Natural killer cell (primary cell): ENCODE measurements at regions not wholly inside any gene's neighbourhood (a gene's known extent, or its start where the extent isn't known, plus 50 kb on each side); places are given as distances from the start of the nearest gene placed in this dataset.

ENCODE experiments used
- ATAC-seq, 3 donors: fragments of 150-1000 bp in 2 of 3; fragments of 200-7000 bp in 1 of 3; cut with Tn5 transposase; 1 replicate in 1 of 3; 2 replicates in 2 of 3; pipeline ENCODE4 v1.10.0; 2021; ENCODE audit warnings: mild to moderate bottlenecking in 2 of 3, moderate library complexity in 2 of 3
- DNase-seq, 2 donors: peaks; one replicate each; pipeline versions ENCODE4 v3.0.0 to v3.0.0-alpha.2; 2013 to 2021; ENCODE audit warnings: mixed read lengths in 1 of 2
- H3K27ac ChIP-seq: one replicate; pipeline ENCODE4 v1.5.1; 2013; ENCODE audit warnings: mild to moderate bottlenecking, low read length
- H3K27me3 ChIP-seq: one replicate; pipeline ENCODE4 v1.6.1; 2013; ENCODE audit warnings: low read length; ENCODE audit not compliant: control insufficient read depth, insufficient read depth
- H3K36me3 ChIP-seq: one replicate; pipeline ENCODE4 v1.6.1; 2013; ENCODE audit warnings: low read length; ENCODE audit not compliant: control insufficient read depth, insufficient read depth
- H3K4me1 ChIP-seq: one replicate; pipeline ENCODE4 v1.6.1; 2013; ENCODE audit warnings: low read length; ENCODE audit not compliant: control insufficient read depth, insufficient read depth
- H3K4me3 ChIP-seq: one replicate; pipeline ENCODE4 v1.5.1; 2013; ENCODE audit warnings: low read length
- H3K9me3 ChIP-seq: one replicate; pipeline ENCODE4 v1.6.1; 2013; ENCODE audit warnings: low read length; ENCODE audit not compliant: control insufficient read depth, insufficient read depth
- H3K27ac Mint-ChIP-seq, 2 donors: one replicate each; pipeline ENCODE4 v1.8.0; 2022; ENCODE audit warnings: mild to moderate bottlenecking in 2 of 2, mixed read lengths in 2 of 2, moderate library complexity in 1 of 2
- H3K27me3 Mint-ChIP-seq, 2 donors: one replicate each; pipeline ENCODE4 v1.8.0; 2022; ENCODE audit warnings: low read depth in 2 of 2, mixed read lengths in 2 of 2
- H3K36me3 Mint-ChIP-seq: one replicate; pipeline ENCODE4 v1.8.0; 2022; ENCODE audit warnings: mixed read lengths
- H3K4me1 Mint-ChIP-seq, 2 donors: one replicate each; pipeline ENCODE4 v1.8.0; 2022; ENCODE audit warnings: mixed read lengths in 2 of 2
- H3K4me3 Mint-ChIP-seq: one replicate; pipeline ENCODE4 v1.8.0; 2022; ENCODE audit warnings: mild to moderate bottlenecking, moderate library complexity, mixed read lengths
- H3K9me3 Mint-ChIP-seq, 2 donors: one replicate each; pipeline ENCODE4 v1.8.0; 2022; ENCODE audit warnings: mixed read lengths in 2 of 2
- WGBS: methylation state at CpG from one replicate; pipeline ENCODE4 v1.1.7; 2013; ENCODE audit warnings: missing lambda C conversion rate; ENCODE audit not compliant: insufficient coverage; 5-methylcytosine and 5-hydroxymethylcytosine counted together
- intact Hi-C: fragments of 100-400 bp; cut with micrococcal nuclease; formaldehyde crosslinking; loops from one replicate; pipeline ENCODE4 v1.14.2; 2022
- TF ChIP-seq, protein P1 (sequence below): fragments of 200-600 bp; IDR thresholded peaks from one replicate; pipeline ENCODE4 v1.8.0; 2022; ENCODE audit warnings: antibody characterized with exemption

DNA sequence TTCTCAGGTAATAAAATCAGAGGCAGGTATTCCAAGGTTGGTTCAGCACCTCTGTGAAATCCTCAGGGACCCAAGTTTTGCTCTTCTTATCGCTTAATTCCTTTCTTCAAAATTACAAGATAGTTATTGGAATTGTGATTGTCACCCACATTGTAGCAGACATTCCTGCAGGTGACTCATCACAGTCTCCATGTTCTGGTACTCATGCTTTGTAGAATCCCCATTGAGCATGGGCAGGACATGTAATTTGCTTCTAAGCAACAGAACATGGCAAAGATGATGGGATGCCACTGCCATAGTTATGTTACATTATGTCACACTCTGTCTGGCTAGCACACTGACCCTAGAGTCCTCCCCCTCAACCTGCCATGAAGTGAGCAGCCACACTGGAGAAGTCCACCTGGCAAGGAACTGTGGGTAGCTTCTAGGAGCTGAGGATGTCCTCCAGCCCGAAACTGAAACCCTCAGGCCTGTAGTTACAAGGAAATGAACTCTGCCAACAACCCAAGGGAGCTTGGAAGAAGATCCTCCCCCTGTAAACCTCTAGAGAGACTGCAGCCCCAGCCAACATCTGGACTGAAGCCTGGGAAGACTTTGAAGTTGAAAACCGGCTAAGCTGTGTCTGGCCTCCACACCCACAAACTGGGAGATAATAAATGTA, 58.3 kb upstream of the GUCY1A1 start:
- H3K4me1 ChIP-seq, result no peaks in the 10 kb centered on the region
- H3K4me3 Mint-ChIP-seq, result no peak overlapping the region

DNA sequence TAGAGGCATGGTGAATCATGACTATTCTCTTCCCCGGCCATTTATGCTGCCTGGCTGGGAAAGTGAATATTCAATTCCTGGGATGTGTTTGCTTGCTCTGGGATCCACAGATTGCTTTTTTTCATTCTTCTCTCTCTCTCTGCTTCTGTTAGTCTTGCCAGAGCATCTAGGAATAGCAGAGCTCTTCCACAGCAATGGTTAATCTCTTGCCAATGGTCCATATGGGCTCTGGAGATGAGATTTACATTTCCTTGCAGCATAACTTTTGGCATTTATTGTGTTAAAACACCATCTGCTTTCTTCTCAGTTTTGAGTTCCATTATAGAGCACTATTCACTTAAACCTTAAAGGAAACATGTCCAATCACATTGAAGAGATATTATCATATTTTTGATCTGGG, 59.2 kb upstream of the GUCY1A1 start:
- intact Hi-C loops, result no loop called here
- peaks cover 0 to 7% of the 10 kb centered on the region in 2 donors for H3K4me1 Mint-ChIP-seq
- TF ChIP-seq, protein P1, sequence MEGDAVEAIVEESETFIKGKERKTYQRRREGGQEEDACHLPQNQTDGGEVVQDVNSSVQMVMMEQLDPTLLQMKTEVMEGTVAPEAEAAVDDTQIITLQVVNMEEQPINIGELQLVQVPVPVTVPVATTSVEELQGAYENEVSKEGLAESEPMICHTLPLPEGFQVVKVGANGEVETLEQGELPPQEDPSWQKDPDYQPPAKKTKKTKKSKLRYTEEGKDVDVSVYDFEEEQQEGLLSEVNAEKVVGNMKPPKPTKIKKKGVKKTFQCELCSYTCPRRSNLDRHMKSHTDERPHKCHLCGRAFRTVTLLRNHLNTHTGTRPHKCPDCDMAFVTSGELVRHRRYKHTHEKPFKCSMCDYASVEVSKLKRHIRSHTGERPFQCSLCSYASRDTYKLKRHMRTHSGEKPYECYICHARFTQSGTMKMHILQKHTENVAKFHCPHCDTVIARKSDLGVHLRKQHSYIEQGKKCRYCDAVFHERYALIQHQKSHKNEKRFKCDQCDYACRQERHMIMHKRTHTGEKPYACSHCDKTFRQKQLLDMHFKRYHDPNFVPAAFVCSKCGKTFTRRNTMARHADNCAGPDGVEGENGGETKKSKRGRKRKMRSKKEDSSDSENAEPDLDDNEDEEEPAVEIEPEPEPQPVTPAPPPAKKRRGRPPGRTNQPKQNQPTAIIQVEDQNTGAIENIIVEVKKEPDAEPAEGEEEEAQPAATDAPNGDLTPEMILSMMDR, result no peak
- no peaks in the 10 kb centered on the region for H3K36me3 Mint-ChIP-seq
- ATAC-seq, result no peak
- peaks cover 0 to 3% of the 10 kb centered on the region in 2 donors for H3K9me3 Mint-ChIP-seq
- Histone ChIP-seq H3K9me3 (no peaks in the 10 kb centered on the region), H3K27ac (no peak overlapping the region), H3K4me3 (no peak overlapping the region), H3K36me3 (no peaks in the 10 kb centered on the region), H3K4me1 (no peaks in the 10 kb centered on the region), H3K27me3 (no peaks in the 10 kb centered on the region)
- H3K4me3 Mint-ChIP-seq, result no peak overlapping the region
- no peak for DNase-seq
- H3K27ac Mint-ChIP-seq, result no peak overlapping the region
- WGBS, result 100% methylated on average over 1 of the region's 1 CpG
- H3K27me3 Mint-ChIP-seq, result peaks cover 0 to 7% of the 10 kb centered on the region in 2 donors

More for the DNA sequence above, 58.3 kb upstream of the GUCY1A1 start:
- intact Hi-C loops, result no loop called here
- TF ChIP-seq, protein P1, result no peak
- WGBS, result 67% methylated on average over 2 of the region's 3 CpGs
- no peak overlapping the region for H3K27ac Mint-ChIP-seq
- peaks cover 0 to under 1% of the 10 kb centered on the region in 2 donors for H3K4me1 Mint-ChIP-seq
- peaks cover 0 to 7% of the 10 kb centered on the region in 2 donors for H3K27me3 Mint-ChIP-seq
- H3K9me3 ChIP-seq, result no peaks in the 10 kb centered on the region
- no peaks in the 10 kb centered on the region for H3K27me3 ChIP-seq
- ATAC-seq, result no peak
- no peak overlapping the region for H3K4me3 ChIP-seq
- H3K36me3 Mint-ChIP-seq, result no peaks in the 10 kb centered on the region
- H3K27ac ChIP-seq, result no peak overlapping the region
- no peaks in the 10 kb centered on the region for H3K36me3 ChIP-seq
- H3K9me3 Mint-ChIP-seq, result peaks cover 0 to 3% of the 10 kb centered on the region in 2 donors
- no peak for DNase-seq

DNA sequence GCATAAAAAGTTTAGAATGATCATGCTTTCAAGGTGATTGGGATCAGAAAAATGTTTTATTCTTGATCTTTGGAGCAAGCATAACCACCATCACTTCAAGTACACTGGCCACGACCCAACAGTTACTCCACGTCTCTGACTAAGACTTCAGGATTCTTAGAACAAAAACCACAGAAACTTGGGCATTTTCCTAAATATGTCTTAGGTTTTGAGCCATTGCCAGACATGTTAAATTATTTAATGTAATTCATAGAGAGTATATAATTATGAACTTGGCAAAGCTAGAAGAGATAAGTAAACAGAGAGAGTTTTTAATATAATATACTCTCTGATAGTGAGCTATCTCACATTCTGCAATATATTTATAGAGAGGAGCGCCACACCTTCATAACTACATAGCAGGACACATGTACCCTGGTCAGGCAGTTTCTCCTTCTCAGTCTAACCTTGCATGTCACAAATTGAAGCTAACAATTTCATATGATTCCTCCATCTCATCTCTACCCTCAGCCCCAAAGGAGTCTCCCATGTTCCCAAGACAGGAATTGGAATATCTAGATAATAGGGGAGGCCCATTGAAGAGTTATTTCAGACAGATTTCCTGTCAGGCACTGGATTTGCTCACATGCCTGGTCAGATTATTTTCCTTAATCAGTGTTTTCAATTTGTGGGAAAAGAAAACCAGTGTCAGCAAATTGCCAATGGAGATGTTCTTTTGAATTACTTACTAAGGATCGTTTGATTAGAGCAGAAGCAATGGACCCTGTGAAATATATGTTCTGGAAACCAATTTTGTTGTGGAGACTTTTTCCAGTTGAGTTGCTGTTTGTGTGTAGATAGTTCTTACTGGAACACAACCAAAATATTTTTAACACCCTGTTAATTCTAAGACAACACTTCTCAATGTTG, 61.7 kb upstream of the GUCY1A1 start:
- H3K27ac Mint-ChIP-seq, result no peak overlapping the region
- H3K9me3 Mint-ChIP-seq, result no peaks in the 10 kb centered on the region
- no peaks in the 10 kb centered on the region for H3K4me1 ChIP-seq

More for the DNA sequence above, 61.7 kb upstream of the GUCY1A1 start:
- H3K27me3 ChIP-seq, result no peaks in the 10 kb centered on the region
- Mint-ChIP-seq H3K27me3 (peaks cover 0 to 3% of the 10 kb centered on the region in 2 donors), H3K4me3 (no peak overlapping the region), H3K4me1 (peaks cover 0 to 7% of the 10 kb centered on the region in 2 donors), H3K36me3 (no peaks in the 10 kb centered on the region)
- intact Hi-C loops, result no loop called here
- TF ChIP-seq, protein P1, result no peak
- WGBS, result 51% methylated on average over 3 of the region's 4 CpGs
- DNase-seq, result no peak
- no peak overlapping the region for H3K4me3 ChIP-seq
- no peaks in the 10 kb centered on the region for H3K9me3 ChIP-seq
- no peak overlapping the region for H3K27ac ChIP-seq
- ATAC-seq, result no peak
- H3K36me3 ChIP-seq, result no peaks in the 10 kb centered on the region
